Left ventricle myocardium inferior (tissue), 1 donor: ENCODE measurements at regions not wholly inside any gene's neighbourhood (a gene's known extent, or its start where the extent isn't known, plus 50 kb on each side); places are given as distances from the start of the nearest gene placed in this dataset.

ENCODE experiments used
- DNase-seq: peaks from one replicate; pipeline ENCODE4 v3.0.0-alpha.2; 2020
- H3K27ac ChIP-seq: fragments of 200-600 bp; replicated peaks from 2 replicates; pipeline ENCODE4 v1.8.0; 2021
- H3K27me3 ChIP-seq: fragments of 200-600 bp; 2 replicates; pipeline ENCODE4 v1.8.0; 2021; ENCODE audit warnings: low read depth
- H3K36me3 ChIP-seq: fragments of 200-600 bp; 2 replicates; pipeline ENCODE4 v1.8.0; 2021
- H3K4me1 ChIP-seq: fragments of 200-600 bp; 2 replicates; pipeline ENCODE4 v1.8.0; 2021
- H3K4me3 ChIP-seq: fragments of 200-600 bp; 2 replicates; pipeline ENCODE4 v1.8.0; 2021; ENCODE audit warnings: mild to moderate bottlenecking, moderate library complexity
- H3K9me3 ChIP-seq: fragments of 200-600 bp; replicated peaks from 2 replicates; pipeline ENCODE4 v1.8.0; 2021
- intact Hi-C: fragments of 100-400 bp; cut with micrococcal nuclease; formaldehyde crosslinking; loops from one replicate; pipeline ENCODE4 v1.11.0; 2022
- TF ChIP-seq, protein P1 (sequence below): fragments of 200-600 bp; IDR thresholded peaks from 2 replicates; pipeline ENCODE4 v1.8.0; 2021; ENCODE audit warnings: antibody characterized with exemption, mild to moderate bottlenecking, borderline replicate concordance
- donor health status: DM: no; HTN: yes; CAD: no; lungs with severe emphysema.

DNA sequence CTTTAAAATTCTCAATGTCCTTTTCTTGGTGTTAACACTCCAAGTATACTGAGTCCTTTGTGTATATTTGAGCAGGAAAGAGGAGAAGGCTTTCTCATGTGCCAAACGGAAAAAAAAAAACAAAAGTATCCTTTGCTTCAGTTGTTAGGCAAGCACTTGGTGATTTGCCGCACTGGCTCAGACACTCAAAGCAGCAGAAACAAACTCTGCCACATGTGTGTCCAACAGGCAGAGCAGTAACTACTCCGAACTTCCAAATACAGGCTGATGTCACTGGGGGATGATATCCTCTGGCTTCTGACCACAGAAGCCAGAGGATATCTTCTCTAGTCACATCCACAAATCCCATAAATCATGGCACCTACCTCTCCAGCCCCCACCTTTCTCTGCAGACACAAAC lies 108.0 kb upstream of the SALL3 start:
- Histone ChIP-seq H3K4me3 (no peak overlapping the region), H3K9me3 (no peaks in the 10 kb centered on the region), H3K36me3 (no peaks in the 10 kb centered on the region), H3K27ac (peak overlapping the region; percentile 27), H3K4me1 (no peaks in the 10 kb centered on the region), H3K27me3 (peaks cover 86% of the 10 kb centered on the region)
- intact Hi-C loops: no loop called here
- DNase-seq: peak; percentile 46
- TF ChIP-seq, protein P1, sequence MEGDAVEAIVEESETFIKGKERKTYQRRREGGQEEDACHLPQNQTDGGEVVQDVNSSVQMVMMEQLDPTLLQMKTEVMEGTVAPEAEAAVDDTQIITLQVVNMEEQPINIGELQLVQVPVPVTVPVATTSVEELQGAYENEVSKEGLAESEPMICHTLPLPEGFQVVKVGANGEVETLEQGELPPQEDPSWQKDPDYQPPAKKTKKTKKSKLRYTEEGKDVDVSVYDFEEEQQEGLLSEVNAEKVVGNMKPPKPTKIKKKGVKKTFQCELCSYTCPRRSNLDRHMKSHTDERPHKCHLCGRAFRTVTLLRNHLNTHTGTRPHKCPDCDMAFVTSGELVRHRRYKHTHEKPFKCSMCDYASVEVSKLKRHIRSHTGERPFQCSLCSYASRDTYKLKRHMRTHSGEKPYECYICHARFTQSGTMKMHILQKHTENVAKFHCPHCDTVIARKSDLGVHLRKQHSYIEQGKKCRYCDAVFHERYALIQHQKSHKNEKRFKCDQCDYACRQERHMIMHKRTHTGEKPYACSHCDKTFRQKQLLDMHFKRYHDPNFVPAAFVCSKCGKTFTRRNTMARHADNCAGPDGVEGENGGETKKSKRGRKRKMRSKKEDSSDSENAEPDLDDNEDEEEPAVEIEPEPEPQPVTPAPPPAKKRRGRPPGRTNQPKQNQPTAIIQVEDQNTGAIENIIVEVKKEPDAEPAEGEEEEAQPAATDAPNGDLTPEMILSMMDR: no peak

DNA sequence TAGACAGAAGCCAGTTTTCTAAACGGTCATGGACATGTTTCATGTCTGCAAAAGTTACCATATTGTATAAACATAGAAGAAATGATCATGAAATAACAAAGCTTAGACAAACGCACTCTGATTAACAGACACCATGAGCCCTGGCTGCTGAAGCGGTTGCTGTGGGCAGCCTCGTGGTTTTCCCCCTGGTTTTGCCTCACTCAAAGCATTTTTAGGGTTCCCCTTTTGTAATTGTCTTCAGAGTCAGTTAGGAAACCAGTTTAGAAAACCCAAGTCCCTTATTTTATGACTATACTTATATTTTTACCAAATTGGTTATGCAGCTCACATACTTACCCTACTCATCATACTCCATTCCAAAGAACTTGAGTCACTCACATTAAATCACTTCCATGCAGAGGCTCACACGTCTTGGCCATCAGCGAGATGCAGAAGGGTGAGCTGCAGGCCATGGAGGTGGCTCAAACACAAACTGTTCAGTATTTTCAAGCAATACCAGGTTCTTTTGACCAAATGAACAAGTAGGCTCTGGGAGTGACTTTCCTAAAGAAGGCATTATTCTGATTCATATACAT lies 105.6 kb upstream of the SALL3 start:
- Histone ChIP-seq H3K36me3 (no peaks in the 10 kb centered on the region), H3K9me3 (no peaks in the 10 kb centered on the region), H3K4me1 (no peaks in the 10 kb centered on the region), H3K4me3 (no peak overlapping the region), H3K27ac (no peak overlapping the region), H3K27me3 (peaks cover 80% of the 10 kb centered on the region)
- intact Hi-C loops: no loop called here
- no peak for DNase-seq
- TF ChIP-seq, protein P1: no peak

DNA sequence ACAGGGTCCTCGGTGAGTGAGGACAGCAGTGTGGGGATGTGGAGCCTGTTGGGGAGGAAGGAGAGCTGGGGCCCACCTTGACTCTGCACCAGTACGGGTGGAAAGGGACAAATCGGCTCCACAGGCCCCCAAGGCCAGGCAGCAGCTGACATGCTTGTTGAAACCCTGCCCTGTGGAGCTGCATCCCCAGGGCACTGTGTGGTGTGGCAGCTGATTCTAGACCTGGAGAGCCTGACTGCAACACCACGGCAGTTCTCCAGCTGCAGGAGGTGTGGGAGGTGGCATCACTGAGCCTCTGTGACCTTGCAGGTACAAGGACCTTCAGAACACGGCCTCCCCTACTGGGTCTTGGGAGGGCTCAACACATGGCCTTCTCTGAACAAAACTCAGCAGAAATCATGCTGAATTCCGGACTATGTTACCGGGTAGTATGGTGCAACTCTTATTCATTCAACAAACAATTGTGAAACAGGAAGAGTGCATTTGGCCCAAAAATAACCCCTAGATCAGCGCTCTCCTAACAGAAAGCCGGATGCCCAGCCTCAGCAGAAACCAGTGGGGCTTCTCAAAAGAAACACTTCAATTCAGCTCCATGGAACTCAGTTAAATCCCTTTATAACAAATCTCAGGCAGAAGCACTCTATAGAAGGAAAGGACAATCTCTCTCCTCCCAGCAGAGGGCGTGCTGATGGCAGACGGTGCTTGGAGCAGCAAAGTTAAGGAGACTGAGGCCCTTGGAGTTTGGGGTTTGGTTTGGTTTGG lies 104.4 kb upstream of the SALL3 start:
- intact Hi-C loops: no loop called here
- no peak for DNase-seq
- H3K27ac ChIP-seq: no peak overlapping the region
- no peaks in the 10 kb centered on the region for H3K36me3 ChIP-seq
- no peaks in the 10 kb centered on the region for H3K9me3 ChIP-seq
- H3K4me1 ChIP-seq: no peaks in the 10 kb centered on the region
- TF ChIP-seq, protein P1: peak; percentile 60
- no peak overlapping the region for H3K4me3 ChIP-seq
- H3K27me3 ChIP-seq: peaks cover 68% of the 10 kb centered on the region

DNA sequence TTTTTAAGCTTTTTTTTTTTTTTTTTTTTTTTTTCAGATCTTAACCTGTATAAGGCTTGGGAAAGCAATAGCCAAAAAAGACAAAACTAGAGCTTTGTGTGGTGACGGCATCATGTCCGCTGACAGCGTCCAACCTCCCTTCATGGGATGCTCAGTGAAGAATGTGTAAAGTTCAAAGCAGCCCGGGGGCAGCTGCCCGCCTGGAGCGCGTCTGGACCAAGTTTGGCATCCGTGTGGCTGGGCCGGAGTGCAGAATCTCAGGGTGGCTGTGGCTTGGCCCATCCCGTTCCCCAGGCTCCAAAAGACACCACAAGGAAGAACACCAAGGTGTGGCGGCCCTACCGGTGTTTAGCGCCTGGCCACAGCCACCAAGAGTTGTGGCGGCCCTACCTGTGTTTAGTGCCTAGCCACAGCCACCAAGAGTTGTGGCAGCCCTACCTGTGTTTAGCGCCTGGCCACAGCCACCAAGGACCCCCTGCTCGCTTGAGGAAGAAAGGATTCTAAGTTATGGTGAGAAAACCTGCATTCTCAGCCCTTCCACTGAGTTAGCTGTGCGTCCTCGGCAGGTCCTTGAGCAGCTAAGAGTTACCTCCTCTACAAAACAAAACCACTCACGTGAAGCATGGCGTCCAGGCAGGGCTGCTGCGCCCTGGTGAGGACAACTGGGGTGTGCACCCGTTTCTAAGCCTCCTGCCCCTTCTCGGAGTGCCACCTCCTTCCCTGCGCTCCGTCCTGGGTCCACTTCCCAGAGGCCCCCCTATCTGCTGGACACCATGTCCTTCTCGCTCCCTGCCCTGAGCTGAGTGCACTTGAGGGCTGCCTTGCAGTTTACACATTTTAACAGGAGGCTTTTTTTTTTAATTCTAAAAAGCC lies 103.6 kb upstream of the SALL3 start:
- DNase-seq: no peak
- Histone ChIP-seq H3K36me3 (no peaks in the 10 kb centered on the region), H3K4me1 (no peaks in the 10 kb centered on the region), H3K27ac (no peak overlapping the region), H3K9me3 (no peaks in the 10 kb centered on the region), H3K27me3 (peaks cover 60% of the 10 kb centered on the region), H3K4me3 (no peak overlapping the region)
- TF ChIP-seq, protein P1: no peak
- intact Hi-C loops: no loop called here

DNA sequence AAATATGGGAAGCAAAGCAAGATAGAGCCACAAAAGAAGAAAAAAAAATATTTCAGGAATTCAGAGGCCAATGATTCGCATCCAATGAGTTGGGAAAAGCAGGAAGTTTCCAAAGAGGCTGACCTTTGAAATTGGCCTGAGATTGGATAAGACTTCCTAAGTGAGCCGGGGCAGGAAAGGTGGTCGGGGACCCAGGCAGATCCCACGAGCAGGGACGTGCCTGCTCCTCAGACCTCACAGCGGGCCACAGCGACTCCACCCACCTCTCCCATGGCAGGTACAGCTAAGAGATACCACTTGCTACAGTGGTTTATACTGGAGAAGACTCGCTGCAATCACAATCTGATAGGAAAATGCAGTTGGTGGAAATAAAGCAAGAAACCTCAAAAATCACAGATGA lies 102.8 kb upstream of the SALL3 start:
- peaks cover 57% of the 10 kb centered on the region for H3K27me3 ChIP-seq
- no peaks in the 10 kb centered on the region for H3K4me1 ChIP-seq
- no peak overlapping the region for H3K4me3 ChIP-seq
- no peak overlapping the region for H3K27ac ChIP-seq
- intact Hi-C loops: no loop called here
- H3K36me3 ChIP-seq: no peaks in the 10 kb centered on the region
- TF ChIP-seq, protein P1: no peak
- DNase-seq: no peak
- no peaks in the 10 kb centered on the region for H3K9me3 ChIP-seq
